SKM-1 treated with dmso at 0.1 percent for 144 hours (cell line): ENCODE measurements at regions not wholly inside any gene's neighbourhood (a gene's known extent, or its start where the extent isn't known, plus 50 kb on each side); places are given as distances from the start of the nearest gene placed in this dataset.
"Not testable (repeated sequence)": the region's sequence is repeated elsewhere in the genome, so short reads cannot be mapped to it uniquely, and the experiment has no call there.

Source experiments
- DNase-seq: peaks from one replicate; lab custom pipeline; 2025; ENCODE audit not compliant: unreplicated experiment; lab: John Stamatoyannopoulos, UW

GRCh38 chr15:69668039-69668705 lies 215.6 kb downstream of the RPLP1 start:
- DNase-seq, result no peak

- peak; percentile 52 for DNase-seq
These were observed 216.3 kb downstream of the RPLP1 start for GRCh38 chr15:69668963-69669362.

GRCh38 chr15:69669446-69669845 lies 216.8 kb downstream of the RPLP1 start:
- peak; percentile 32 for DNase-seq

- DNase-seq, result no peak
These were observed 220.8 kb downstream of the RPLP1 start for GRCh38 chr15:69673291-69673881.

- no peak for DNase-seq
These were observed 223.1 kb downstream of the RPLP1 start for GRCh38 chr15:69675731-69676130.

GRCh38 chr15:69677403-69677802 lies 224.8 kb downstream of the RPLP1 start:
- DNase-seq, result peak; percentile 23

GRCh38 chr15:69679623-69680228 lies 227.1 kb downstream of the RPLP1 start:
- no peak for DNase-seq

- DNase-seq, result not testable (repeated sequence)
These were observed 232.2 kb downstream of the RPLP1 start for GRCh38 chr15:69684823-69685222.

- no peak for DNase-seq
These were observed 233.2 kb downstream of the RPLP1 start for GRCh38 chr15:69685512-69686452.

- DNase-seq, result no peak
These were observed 234.0 kb downstream of the RPLP1 start for GRCh38 chr15:69686626-69687025.

- no peak for DNase-seq
These were observed 236.5 kb downstream of the RPLP1 start for GRCh38 chr15:69689133-69689532.

GRCh38 chr15:69691307-69692015 lies 238.8 kb downstream of the RPLP1 start:
- no peak for DNase-seq

GRCh38 chr15:69692342-69692741 lies 239.7 kb downstream of the RPLP1 start:
- DNase-seq, result no peak

- no peak for DNase-seq
These were observed 240.4 kb downstream of the RPLP1 start for GRCh38 chr15:69693059-69693458.

- DNase-seq, result no peak
These were observed 244.3 kb downstream of the RPLP1 start for GRCh38 chr15:69696946-69697345.

- peak; percentile 4 for DNase-seq
These were observed 245.3 kb downstream of the RPLP1 start for GRCh38 chr15:69697916-69698315.

- DNase-seq, result no peak
These were observed 246.5 kb downstream of the RPLP1 start for GRCh38 chr15:69699096-69699495.

GRCh38 chr15:69700380-69700779 lies 247.8 kb downstream of the RPLP1 start:
- DNase-seq, result no peak

GRCh38 chr15:69701198-69701597 lies 248.6 kb downstream of the RPLP1 start:
- no peak for DNase-seq

GRCh38 chr15:69703532-69704187 lies 251.0 kb downstream of the RPLP1 start:
- no peak for DNase-seq
